BJ (cell line): ENCODE measurements at regions not wholly inside any gene's neighbourhood (a gene's known extent, or its start where the extent isn't known, plus 50 kb on each side); places are given as distances from the start of the nearest gene placed in this dataset.
"Not testable (repeated sequence)": the region's sequence is repeated elsewhere in the genome, so short reads cannot be mapped to it uniquely, and the experiment has no call there.

ENCODE experiments used
- CTCF ChIA-PET: fragments of 350-600 bp; formaldehyde crosslinking; extraction: SDS; loops from one replicate; lab custom pipeline; 2021; ENCODE audit warnings: antibody characterized with exemption, inconsistent platforms; lab: Yijun Ruan, JAX
- POLR2A ChIA-PET: fragments of 300-600 bp; sonication (Branson Sonifier 250); formaldehyde crosslinking; extraction: SDS; loops from one replicate; lab custom pipeline; 2021; ENCODE audit warnings: antibody characterized with exemption; lab: Charles Lee
- DNase-seq: peaks from one replicate; pipeline ENCODE4 v3.0.0-alpha.2; 2011; ENCODE audit warnings: low read depth
- H3K27me3 ChIP-seq: 2 replicates; pipeline ENCODE4 v1.6.0; 2011; ENCODE audit warnings: low read length; ENCODE audit not compliant: control insufficient read depth, insufficient read depth
- H3K36me3 ChIP-seq: 2 replicates; pipeline ENCODE4 v1.5.1; 2011; ENCODE audit warnings: low read length; ENCODE audit not compliant: control insufficient read depth, insufficient read depth
- H3K4me3 ChIP-seq: 2 replicates; pipeline ENCODE4 v1.5.1; 2011; ENCODE audit warnings: low read depth, mild to moderate bottlenecking, control low read depth, low read length
- CTCF ChIP-seq: IDR thresholded peaks from 2 replicates; pipeline ENCODE4 v1.5.1; 2011; ENCODE audit warnings: low read depth, mild to moderate bottlenecking, control low read depth, inconsistent platforms, low read length, moderate library complexity; ENCODE audit not compliant: insufficient read depth

- no peak for DNase-seq
- POLR2A ChIA-PET = no interaction called here
- Histone ChIP-seq H3K36me3 (no peaks in the 10 kb centered on the region), H3K4me3 (no peak overlapping the region), H3K27me3 (no peaks in the 10 kb centered on the region)
- TF ChIP-seq CTCF = no peak
- CTCF ChIA-PET = interaction anchor here (1.4 to 1.6 kb wide), 2 partner anchors 45 to 144 kb away, joined by 3 to 4 read pairs; no protein-coding TSS in a partner anchor
These were observed 145.5 kb downstream of the SEC14L1 start for GRCh38 chr17:77286391-77286640.

- ChIA-PET POLR2A (no interaction called here), CTCF (interaction anchor here (0.7 to 1.6 kb wide), 3 partner anchors 16 to 143 kb away, joined by 3 to 4 read pairs (median 3); no protein-coding TSS in a partner anchor)
- no peaks in the 10 kb centered on the region for H3K36me3 ChIP-seq
- TF ChIP-seq CTCF = no peak
- H3K4me3 ChIP-seq = no peak overlapping the region
- H3K27me3 ChIP-seq = no peaks in the 10 kb centered on the region
- DNase-seq = no peak
These were observed 146.1 kb downstream of the SEC14L1 start for GRCh38 chr17:77286641-77287431.

GRCh38 chr17:77287432-77288068 lies 146.8 kb downstream of the SEC14L1 start:
- Histone ChIP-seq H3K27me3 (no peaks in the 10 kb centered on the region), H3K4me3 (no peak overlapping the region), H3K36me3 (no peaks in the 10 kb centered on the region)
- ChIA-PET CTCF (interaction anchor here (0.7 to 1.6 kb wide), 2 partner anchors 16 to 142 kb away, joined by 3 to 4 read pairs; no protein-coding TSS in a partner anchor), POLR2A (no interaction called here)
- DNase-seq = peak; percentile 47
- TF ChIP-seq CTCF = no peak

GRCh38 chr17:77288115-77288619 lies 147.4 kb downstream of the SEC14L1 start:
- Histone ChIP-seq H3K36me3 (no peaks in the 10 kb centered on the region), H3K4me3 (no peak overlapping the region), H3K27me3 (no peaks in the 10 kb centered on the region)
- DNase-seq = no peak
- no peak for TF ChIP-seq CTCF
- ChIA-PET POLR2A (no interaction called here), CTCF (interaction anchor here (1.0 kb wide), 1 partner anchor 12 kb away, joined by 3 read pairs; no protein-coding TSS in a partner anchor)

- H3K4me3 ChIP-seq, DNase-seq, POLR2A ChIA-PET, CTCF ChIA-PET, H3K36me3 ChIP-seq, H3K27me3 ChIP-seq: not testable (repeated sequence)
These were observed 150.2 kb downstream of the SEC14L1 start for GRCh38 chr17:77290759-77291558.
